SK-N-SH (cell line): ENCODE measurements at regions not wholly inside any gene's neighbourhood (a gene's known extent, or its start where the extent isn't known, plus 50 kb on each side); places are given as distances from the start of the nearest gene placed in this dataset.
A peak's percentile ranks its signal among the peaks of the same experiment; 100 is the strongest.

Source experiments
- CTCF ChIA-PET: fragments of 300-600, 350-600 bp; formaldehyde crosslinking; extraction: SDS; loops from one replicate; lab custom pipeline; 2021; lab: Yijun Ruan, JAX
- POLR2A ChIA-PET: fragments of 350-600 bp; sonication (Branson Sonifier 250); formaldehyde crosslinking; extraction: SDS; loops from one replicate; lab custom pipeline; 2020; ENCODE audit warnings: antibody characterized with exemption, inconsistent platforms; lab: Yijun Ruan, JAX
- DNase-seq: peaks from one replicate; pipeline ENCODE4 v3.0.0; 2012
- H2AFZ ChIP-seq: fragments of 200-600 bp; sonication (generic); 2 replicates; pipeline ENCODE4 v1.8.1; 2016; ENCODE audit warnings: antibody characterized with exemption, mild to moderate bottlenecking, low read depth
- H3F3A ChIP-seq: fragments of 200-600 bp; sonication (generic); replicated peaks from 2 replicates; pipeline ENCODE3; 2016; ENCODE audit warnings: antibody characterized with exemption, mild to moderate bottlenecking; ENCODE audit not compliant: insufficient read depth
- H3K27ac ChIP-seq, 2 experiments: fragments of 200-500 bp in 1 of 2; fragments of 200-600 bp in 1 of 2; sonication (Bioruptor generic) in 1 of 2; sonication (generic), shearing (Covaris generic) in 1 of 2; 2 replicates each; pipeline versions ENCODE4 v1.5.1 to v1.6.1; 2014 to 2016; ENCODE audit warnings: low read depth in 2 of 2, inconsistent platforms in 1 of 2, low read length in 1 of 2, mild to moderate bottlenecking in 1 of 2, mixed read lengths in 1 of 2
- H3K27me3 ChIP-seq: fragments of 200-600 bp; sonication (generic), shearing (Covaris generic); 2 replicates; pipeline ENCODE4 v1.6.1; 2016; ENCODE audit warnings: mixed run types; ENCODE audit not compliant: insufficient read depth
- H3K36me3 ChIP-seq, 2 experiments: fragments of 200-500 bp in 1 of 2; fragments of 200-600 bp in 1 of 2; sonication (Bioruptor generic) in 1 of 2; sonication (generic) in 1 of 2; replicated peaks in 1 of 2; 2 replicates each; pipeline versions ENCODE3 to v1.5.1; 2014 to 2016; ENCODE audit warnings: low read length in 1 of 2, mild to moderate bottlenecking in 1 of 2; ENCODE audit not compliant: insufficient read depth in 2 of 2, control insufficient read depth in 1 of 2
- H3K4me1 ChIP-seq, 2 experiments: fragments of 200-500 bp in 1 of 2; fragments of 200-600 bp in 1 of 2; sonication (Bioruptor generic) in 1 of 2; sonication (generic), shearing (Covaris generic) in 1 of 2; 2 replicates each; pipeline versions ENCODE4 v1.5.1 to v1.6.1; 2014 to 2016; ENCODE audit warnings: low read depth in 1 of 2, low read length in 1 of 2, mixed run types in 1 of 2; ENCODE audit not compliant: insufficient read depth in 2 of 2, control insufficient read depth in 1 of 2
- H3K4me2 ChIP-seq: fragments of 200-600 bp; sonication (generic), shearing (Covaris generic); 2 replicates; pipeline ENCODE4 v1.6.1; 2017; ENCODE audit warnings: mixed run types
- H3K4me3 ChIP-seq, 2 experiments: fragments of 200-500 bp in 1 of 2; fragments of 200-600 bp in 1 of 2; sonication (Bioruptor generic) in 1 of 2; sonication (generic), shearing (Covaris generic) in 1 of 2; 2 replicates each; pipeline versions ENCODE4 v1.5.1 to v1.8.1; 2014 to 2016; ENCODE audit warnings: low read depth in 2 of 2, inconsistent platforms in 1 of 2, low read length in 1 of 2, mild to moderate bottlenecking in 1 of 2, mixed read lengths in 1 of 2, moderate library complexity in 1 of 2
- H3K79me2 ChIP-seq: fragments of 200-600 bp; sonication (generic); 2 replicates; pipeline ENCODE4 v1.8.1; 2017; ENCODE audit warnings: mild to moderate bottlenecking; ENCODE audit not compliant: insufficient read depth
- H3K9ac ChIP-seq: fragments of 200-600 bp; sonication (generic); 2 replicates; pipeline ENCODE4 v1.6.1; 2017; ENCODE audit warnings: mixed run types
- H3K9me2 ChIP-seq: fragments of 200-600 bp; sonication (generic); 2 replicates; pipeline ENCODE4 v1.6.1; 2017; ENCODE audit warnings: mixed run types
- H3K9me3 ChIP-seq: fragments of 200-600 bp; sonication (generic); 2 replicates; pipeline ENCODE4 v1.6.1; 2017; ENCODE audit warnings: mixed run types, mild to moderate bottlenecking, moderate library complexity
- H4K20me1 ChIP-seq: fragments of 200-600 bp; sonication (generic); 2 replicates; pipeline ENCODE4 v1.6.1; 2017; ENCODE audit warnings: mild to moderate bottlenecking, mixed run types; ENCODE audit not compliant: insufficient read depth
- CHD2 ChIP-seq: fragments of 150-350 bp; IDR thresholded peaks from 2 replicates; pipeline ENCODE4 v1.6.1; 2018; ENCODE audit warnings: low read length; ENCODE audit not compliant: partially characterized antibody
- CTCF ChIP-seq: fragments of 200-600 bp; sonication (generic); IDR thresholded peaks from 2 replicates; pipeline ENCODE4 v1.6.1; 2017; ENCODE audit warnings: antibody characterized with exemption, mild to moderate bottlenecking, moderate library complexity
- FOSL2 ChIP-seq: IDR thresholded peaks from 2 replicates; pipeline ENCODE4 v1.4.0; 2012; ENCODE audit warnings: low read depth, mild to moderate bottlenecking, moderate library complexity, borderline replicate concordance
- IRF3 ChIP-seq: fragments of 150-350 bp; IDR thresholded peaks from 2 replicates; pipeline ENCODE4 v1.6.1; 2016; ENCODE audit warnings: mild to moderate bottlenecking, low read depth, low read length
- MXI1 ChIP-seq: IDR thresholded peaks from 2 replicates; pipeline ENCODE4 v1.6.1; 2012; ENCODE audit warnings: mild to moderate bottlenecking, low read depth, low read length, improper control_type of control experiment
- RAD21 ChIP-seq: IDR thresholded peaks from 2 replicates; pipeline ENCODE4 v1.6.1; 2012; ENCODE audit warnings: mild to moderate bottlenecking, low read length
- RCOR1 ChIP-seq: fragments of 150-350 bp; IDR thresholded peaks from 2 replicates; pipeline ENCODE4 v1.6.1; 2017; ENCODE audit warnings: antibody characterized with exemption, low read length
- RXRA ChIP-seq: IDR thresholded peaks from 2 replicates; pipeline ENCODE4 v1.4.0; 2012; ENCODE audit warnings: low read depth, mild to moderate bottlenecking, borderline replicate concordance
- SIN3A ChIP-seq: IDR thresholded peaks from 2 replicates; pipeline ENCODE4 v1.6.1; 2012; ENCODE audit warnings: low read depth, mild to moderate bottlenecking, low read length, moderate library complexity, borderline replicate concordance
- SMC3 ChIP-seq: IDR thresholded peaks from 2 replicates; pipeline ENCODE4 v1.6.1; 2012; ENCODE audit warnings: low read depth, low read length, improper control_type of control experiment
- TCF12 ChIP-seq: IDR thresholded peaks from 2 replicates; pipeline ENCODE4 v1.4.0; 2012
- WGBS: methylation state at CpG from one replicate; pipeline ENCODE4 v1.1.6; 2017; ENCODE audit warnings: low lambda C conversion rate; 5-methylcytosine and 5-hydroxymethylcytosine counted together
- TF ChIP-seq, protein P1 (sequence below): IDR thresholded peaks from 2 replicates; pipeline ENCODE4 v1.4.0; 2012; ENCODE audit warnings: low read depth, borderline replicate concordance
- TF ChIP-seq, protein P2 (sequence below): IDR thresholded peaks from 2 replicates; pipeline ENCODE4; 2012

- no peaks in the 10 kb centered on the region for H3K27me3 ChIP-seq
- peak; percentile 73 for TF ChIP-seq RAD21
- peak; percentile 75 for TF ChIP-seq CTCF
- no peak for TF ChIP-seq SIN3A
- TF ChIP-seq SMC3: peak; percentile 43; the same call in 1 of the 2 replicates
- TF ChIP-seq, protein P1, sequence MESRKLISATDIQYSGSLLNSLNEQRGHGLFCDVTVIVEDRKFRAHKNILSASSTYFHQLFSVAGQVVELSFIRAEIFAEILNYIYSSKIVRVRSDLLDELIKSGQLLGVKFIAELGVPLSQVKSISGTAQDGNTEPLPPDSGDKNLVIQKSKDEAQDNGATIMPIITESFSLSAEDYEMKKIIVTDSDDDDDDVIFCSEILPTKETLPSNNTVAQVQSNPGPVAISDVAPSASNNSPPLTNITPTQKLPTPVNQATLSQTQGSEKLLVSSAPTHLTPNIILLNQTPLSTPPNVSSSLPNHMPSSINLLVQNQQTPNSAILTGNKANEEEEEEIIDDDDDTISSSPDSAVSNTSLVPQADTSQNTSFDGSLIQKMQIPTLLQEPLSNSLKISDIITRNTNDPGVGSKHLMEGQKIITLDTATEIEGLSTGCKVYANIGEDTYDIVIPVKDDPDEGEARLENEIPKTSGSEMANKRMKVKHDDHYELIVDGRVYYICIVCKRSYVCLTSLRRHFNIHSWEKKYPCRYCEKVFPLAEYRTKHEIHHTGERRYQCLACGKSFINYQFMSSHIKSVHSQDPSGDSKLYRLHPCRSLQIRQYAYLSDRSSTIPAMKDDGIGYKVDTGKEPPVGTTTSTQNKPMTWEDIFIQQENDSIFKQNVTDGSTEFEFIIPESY: no peak
These were observed 1176.7 kb upstream of the SEL1L start for GRCh38 chr14:82710267-82710841.

GRCh38 chr14:82719617-82720016, 1186.0 kb upstream of the SEL1L start:
- no peaks in the 10 kb centered on the region for H3K9me3 ChIP-seq
- H3F3A ChIP-seq: no peaks in the 10 kb centered on the region
- H3K4me2 ChIP-seq: no peak overlapping the region
- ChIA-PET CTCF (no interaction called here), POLR2A (no interaction called here)
- H2AFZ ChIP-seq: no peak overlapping the region
- no peak overlapping the region for H3K27ac ChIP-seq
- no peaks in the 10 kb centered on the region for H3K27me3 ChIP-seq
- WGBS: under 1% methylated on average over 4 of the region's 4 CpGs
- H3K4me3 ChIP-seq: no peak overlapping the region
- no peaks in the 10 kb centered on the region for H3K9me2 ChIP-seq
- no peak for DNase-seq
- H3K4me1 ChIP-seq: no peaks in the 10 kb centered on the region
- H3K36me3 ChIP-seq: no peaks in the 10 kb centered on the region
- H3K9ac ChIP-seq: no peak overlapping the region
- H3K79me2 ChIP-seq: no peaks in the 10 kb centered on the region
- TF ChIP-seq RCOR1 (no peak), RAD21 (no peak), IRF3 (no peak), MXI1 (no peak), FOSL2 (no peak), RXRA (no peak), TCF12 (no peak), CHD2 (no peak)
- TF ChIP-seq, protein P2, sequence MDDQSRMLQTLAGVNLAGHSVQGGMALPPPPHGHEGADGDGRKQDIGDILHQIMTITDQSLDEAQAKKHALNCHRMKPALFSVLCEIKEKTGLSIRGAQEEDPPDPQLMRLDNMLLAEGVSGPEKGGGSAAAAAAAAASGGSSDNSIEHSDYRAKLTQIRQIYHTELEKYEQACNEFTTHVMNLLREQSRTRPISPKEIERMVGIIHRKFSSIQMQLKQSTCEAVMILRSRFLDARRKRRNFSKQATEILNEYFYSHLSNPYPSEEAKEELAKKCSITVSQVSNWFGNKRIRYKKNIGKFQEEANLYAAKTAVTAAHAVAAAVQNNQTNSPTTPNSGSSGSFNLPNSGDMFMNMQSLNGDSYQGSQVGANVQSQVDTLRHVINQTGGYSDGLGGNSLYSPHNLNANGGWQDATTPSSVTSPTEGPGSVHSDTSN: no peak
- H4K20me1 ChIP-seq: no peaks in the 10 kb centered on the region

More at GRCh38 chr14:82710267-82710841, 1176.7 kb upstream of the SEL1L start:
- H3K36me3 ChIP-seq: no peaks in the 10 kb centered on the region
- H4K20me1 ChIP-seq: no peaks in the 10 kb centered on the region
- H3K79me2 ChIP-seq: no peaks in the 10 kb centered on the region
- H3K27ac ChIP-seq: no peak overlapping the region
- no peak overlapping the region; a peak in 1 of 4 replicates for H3K4me3 ChIP-seq
- H3K9me3 ChIP-seq: no peaks in the 10 kb centered on the region
- H3K9ac ChIP-seq: no peak overlapping the region
- ChIA-PET CTCF (interaction anchor here (0.7 to 1.3 kb wide), 5 partner anchors 10 to 724 kb away, joined by 3 to 6 read pairs (median 3); no protein-coding TSS in a partner anchor), POLR2A (no interaction called here)
- no peaks in the 10 kb centered on the region for H3F3A ChIP-seq
- WGBS: 38% methylated on average over 4 of the region's 4 CpGs
- no peak overlapping the region for H3K4me2 ChIP-seq
- H3K4me1 ChIP-seq: no peaks in the 10 kb centered on the region
- peak; percentile 38 for DNase-seq
- H3K9me2 ChIP-seq: no peaks in the 10 kb centered on the region
- no peak overlapping the region for H2AFZ ChIP-seq
